ENCODE measurements at regions not wholly inside any gene's neighbourhood (a gene's known extent, or its start where the extent isn't known, plus 50 kb on each side); places are given as distances from the start of the nearest gene placed in this dataset.

GRCh38 chr6:109295109-109295773, 87.0 kb downstream of the CD164 start:
- DNase-seq: no peak

- no peak for DNase-seq
Observed at GRCh38 chr6:109292983-109293586, 89.2 kb downstream of the CD164 start.

GRCh38 chr6:109292420-109292819, 89.8 kb downstream of the CD164 start:
- DNase-seq: peak; percentile 65

- no peak for DNase-seq
Observed at GRCh38 chr6:109291902-109292301, 90.4 kb downstream of the CD164 start.

- no peak for DNase-seq
Observed at GRCh38 chr6:109290143-109290931, 91.9 kb downstream of the CD164 start.

GRCh38 chr6:109285366-109285765, 96.9 kb downstream of the CD164 start:
- no peak for DNase-seq

GRCh38 chr6:109284675-109285074, 97.6 kb downstream of the CD164 start:
- peak; percentile 65 for DNase-seq

- DNase-seq: peak; percentile 36
Observed at GRCh38 chr6:109282756-109283155, 99.5 kb downstream of the CD164 start.

- DNase-seq: no peak
Observed at GRCh38 chr6:109279628-109280027, 102.6 kb downstream of the CD164 start.

GRCh38 chr6:109271622-109272021, 110.6 kb downstream of the CD164 start:
- no peak for DNase-seq

GRCh38 chr6:109269953-109270517, 112.2 kb downstream of the CD164 start:
- no peak for DNase-seq

- no peak for DNase-seq
Observed at GRCh38 chr6:109269057-109269456, 113.2 kb downstream of the CD164 start.

GRCh38 chr6:109265530-109265929, 116.7 kb downstream of the CD164 start:
- DNase-seq: no peak

GRCh38 chr6:109263873-109264700, 118.2 kb downstream of the CD164 start:
- DNase-seq: no peak

GRCh38 chr6:109262261-109262660, 120.0 kb downstream of the CD164 start:
- DNase-seq: no peak

- DNase-seq: no peak
Observed at GRCh38 chr6:109261811-109262210, 120.5 kb downstream of the CD164 start.

GRCh38 chr6:109260701-109261100, 121.6 kb downstream of the CD164 start:
- DNase-seq: no peak

- DNase-seq: no peak
Observed at GRCh38 chr6:109260126-109260525, 122.1 kb downstream of the CD164 start.

- no peak for DNase-seq
Observed at GRCh38 chr6:109258129-109258528, 124.1 kb downstream of the CD164 start.

- no peak for DNase-seq
Observed at GRCh38 chr6:109257494-109257893, 124.8 kb downstream of the CD164 start.

- DNase-seq: no peak
Observed at GRCh38 chr6:109255946-109256640, 126.2 kb downstream of the CD164 start.

GRCh38 chr6:109255087-109255486, 127.2 kb downstream of the CD164 start:
- no peak for DNase-seq
